ENCODE measurements at regions not wholly inside any gene's neighbourhood (a gene's known extent, or its start where the extent isn't known, plus 50 kb on each side); places are given as distances from the start of the nearest gene placed in this dataset.
A peak's percentile ranks its signal among the peaks of the same experiment; 100 is the strongest.

DNA sequence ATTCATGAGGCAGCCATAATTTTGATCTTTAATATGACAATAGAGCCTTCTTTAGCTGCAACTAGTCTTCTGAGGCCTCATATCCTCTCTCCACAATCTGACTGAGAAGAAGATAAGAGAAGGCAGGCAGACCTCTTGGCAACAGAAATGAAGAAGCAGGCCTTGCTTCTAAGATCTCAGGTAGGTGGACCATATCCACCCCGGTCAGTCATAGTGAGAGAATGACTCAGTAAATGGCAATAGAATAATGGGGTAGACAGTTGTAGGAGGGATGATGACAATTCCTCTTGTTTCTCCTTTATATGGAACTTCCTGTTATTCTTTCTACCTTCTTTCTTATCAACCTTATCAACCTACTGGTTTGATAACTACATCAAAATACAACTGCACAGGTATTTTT lies 246.7 kb upstream of the G2E3 start:
- Mint-ChIP-seq H3K36me3 (ENCODE audit: low read depth) (no peaks in the 10 kb centered on the region), H3K27ac (no peak overlapping the region), H3K9me3 (peaks cover 2% of the 10 kb centered on the region), H3K27me3 (peaks cover 7% of the 10 kb centered on the region), H3K4me1 (ENCODE audit: low read depth) (no peaks in the 10 kb centered on the region), H3K4me3 (no peak overlapping the region)
- intact Hi-C loops (cut with micrococcal nuclease) = no loop called here
- ATAC-seq (no peak), DNase-seq (no peak)
- ChIA-PET POLR2A (no interaction called here), CTCF (no interaction called here)
- TF ChIP-seq, protein P1, sequence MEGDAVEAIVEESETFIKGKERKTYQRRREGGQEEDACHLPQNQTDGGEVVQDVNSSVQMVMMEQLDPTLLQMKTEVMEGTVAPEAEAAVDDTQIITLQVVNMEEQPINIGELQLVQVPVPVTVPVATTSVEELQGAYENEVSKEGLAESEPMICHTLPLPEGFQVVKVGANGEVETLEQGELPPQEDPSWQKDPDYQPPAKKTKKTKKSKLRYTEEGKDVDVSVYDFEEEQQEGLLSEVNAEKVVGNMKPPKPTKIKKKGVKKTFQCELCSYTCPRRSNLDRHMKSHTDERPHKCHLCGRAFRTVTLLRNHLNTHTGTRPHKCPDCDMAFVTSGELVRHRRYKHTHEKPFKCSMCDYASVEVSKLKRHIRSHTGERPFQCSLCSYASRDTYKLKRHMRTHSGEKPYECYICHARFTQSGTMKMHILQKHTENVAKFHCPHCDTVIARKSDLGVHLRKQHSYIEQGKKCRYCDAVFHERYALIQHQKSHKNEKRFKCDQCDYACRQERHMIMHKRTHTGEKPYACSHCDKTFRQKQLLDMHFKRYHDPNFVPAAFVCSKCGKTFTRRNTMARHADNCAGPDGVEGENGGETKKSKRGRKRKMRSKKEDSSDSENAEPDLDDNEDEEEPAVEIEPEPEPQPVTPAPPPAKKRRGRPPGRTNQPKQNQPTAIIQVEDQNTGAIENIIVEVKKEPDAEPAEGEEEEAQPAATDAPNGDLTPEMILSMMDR (IDR thresholded peaks at IDR 0.05) = no peak

DNA sequence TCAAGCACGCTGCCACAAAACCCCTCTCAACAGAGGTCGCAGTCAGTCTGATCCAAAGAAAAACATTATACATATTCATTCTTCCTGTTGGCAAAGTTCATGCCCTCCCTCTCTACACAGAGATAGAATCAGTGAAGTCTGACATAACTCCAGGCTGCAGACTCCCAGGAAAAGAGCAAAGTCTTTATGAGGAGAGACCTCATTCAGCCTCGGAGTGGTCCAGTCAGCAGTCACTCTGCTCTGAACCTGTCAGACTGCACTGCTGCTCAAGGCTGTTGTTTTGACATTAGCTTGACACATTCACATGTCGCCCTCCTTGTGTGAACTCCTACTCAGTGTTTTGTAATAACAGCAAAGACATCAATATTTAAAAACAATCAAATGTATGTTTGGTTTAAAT lies 241.2 kb upstream of the G2E3 start:
- ChIA-PET POLR2A (no interaction called here), CTCF (no interaction called here)
- DNase-seq (no peak), ATAC-seq (no peak)
- TF ChIP-seq, protein P1 (IDR thresholded peaks at IDR 0.05) = no peak
- intact Hi-C loops (cut with micrococcal nuclease) = no loop called here
- Mint-ChIP-seq H3K36me3 (ENCODE audit: low read depth) (no peaks in the 10 kb centered on the region), H3K4me3 (no peak overlapping the region), H3K9me3 (peaks cover 2% of the 10 kb centered on the region), H3K27me3 (peaks cover 1% of the 10 kb centered on the region), H3K4me1 (ENCODE audit: low read depth) (no peaks in the 10 kb centered on the region), H3K27ac (no peak overlapping the region)

DNA sequence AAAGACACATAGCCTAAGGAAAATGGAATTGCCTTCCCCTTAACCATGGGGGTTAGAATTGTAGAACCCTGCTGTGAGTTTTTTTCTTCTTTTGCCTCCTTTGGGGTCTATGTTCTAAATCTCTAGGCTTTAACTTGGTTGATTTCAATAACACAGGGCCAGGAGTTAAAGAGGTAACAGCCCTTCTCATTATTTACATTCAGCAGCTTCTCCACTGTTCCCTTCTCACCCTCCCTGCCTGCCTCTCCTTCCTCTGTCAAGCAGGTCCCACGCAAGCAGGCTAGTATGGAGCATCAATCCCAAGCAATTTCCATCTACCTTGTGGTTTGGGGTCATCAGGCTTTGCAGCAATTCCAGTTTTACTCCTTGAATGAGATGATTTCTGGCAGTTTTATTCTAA lies 236.1 kb upstream of the G2E3 start:
- Mint-ChIP-seq H3K4me1 (ENCODE audit: low read depth) (no peaks in the 10 kb centered on the region), H3K4me3 (no peak overlapping the region), H3K36me3 (ENCODE audit: low read depth) (no peaks in the 10 kb centered on the region), H3K27me3 (peaks cover 1% of the 10 kb centered on the region), H3K27ac (no peak overlapping the region), H3K9me3 (no peaks in the 10 kb centered on the region)
- intact Hi-C loops (cut with micrococcal nuclease) = no loop called here
- ChIA-PET POLR2A (no interaction called here), CTCF (interaction anchor here (2.1 kb wide), 1 partner anchor 8 kb away, joined by 6 read pairs; no protein-coding TSS in a partner anchor)
- TF ChIP-seq, protein P1 (IDR thresholded peaks at IDR 0.05) = no peak
- DNase-seq = no peak
- ATAC-seq = no peak

DNA sequence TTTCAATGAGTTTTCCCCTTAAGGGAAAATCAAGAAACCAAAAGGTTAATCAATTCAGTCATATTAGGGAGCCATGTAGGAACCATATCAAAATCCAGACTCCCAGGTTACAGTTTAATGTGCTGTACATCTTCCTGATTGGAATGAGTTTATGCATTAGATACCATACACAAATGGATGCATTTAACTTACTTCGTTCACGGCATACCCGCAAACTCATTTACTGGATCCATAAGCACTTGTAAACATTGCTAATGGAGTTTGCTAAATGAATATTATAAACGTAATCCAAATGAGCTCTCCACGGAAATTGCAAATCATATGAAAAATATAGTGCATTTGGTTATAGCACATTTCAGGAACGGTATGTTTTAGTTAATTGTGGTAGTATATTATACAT lies 228.9 kb upstream of the G2E3 start:
- H3K4me1 Mint-ChIP-seq (ENCODE audit: low read depth) = no peaks in the 10 kb centered on the region
- intact Hi-C loops (cut with micrococcal nuclease) = no loop called here
- no peaks in the 10 kb centered on the region for H3K36me3 Mint-ChIP-seq (ENCODE audit: low read depth)
- DNase-seq = no peak
- ChIA-PET POLR2A (no interaction called here), CTCF (interaction anchor here (1.7 to 2.1 kb wide), 2 partner anchors 46 to 59 kb away, joined by 4 to 7 read pairs; no protein-coding TSS in a partner anchor)
- H3K4me3 Mint-ChIP-seq = no peak overlapping the region
- TF ChIP-seq, protein P1 (IDR thresholded peaks at IDR 0.05) = no peak
- no peak overlapping the region for H3K27ac Mint-ChIP-seq
- peaks cover 5% of the 10 kb centered on the region for H3K27me3 Mint-ChIP-seq
- peaks cover 2% of the 10 kb centered on the region for H3K9me3 Mint-ChIP-seq
- no peak for ATAC-seq

DNA sequence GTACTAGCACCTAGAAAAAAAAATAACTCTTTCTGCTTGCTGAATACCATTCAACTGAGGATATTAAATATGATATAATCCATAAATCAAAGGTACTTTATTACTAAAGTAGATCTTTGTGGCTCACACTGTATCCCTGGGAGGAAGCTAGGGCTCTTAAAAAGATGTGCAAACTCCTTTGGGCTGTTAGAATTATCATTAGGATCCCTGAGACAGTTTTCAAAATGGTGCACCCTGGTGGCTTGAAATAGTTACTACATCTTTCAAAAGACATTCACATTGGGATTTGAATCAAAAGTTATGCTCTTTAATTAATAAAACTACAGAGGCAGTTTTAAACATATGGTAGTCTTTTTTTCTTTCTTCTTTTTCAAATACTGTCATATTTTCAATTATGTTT lies 228.5 kb upstream of the G2E3 start:
- Mint-ChIP-seq H3K27ac (no peak overlapping the region), H3K4me3 (no peak overlapping the region), H3K36me3 (ENCODE audit: low read depth) (no peaks in the 10 kb centered on the region), H3K27me3 (peaks cover 5% of the 10 kb centered on the region), H3K9me3 (peaks cover 2% of the 10 kb centered on the region), H3K4me1 (ENCODE audit: low read depth) (no peaks in the 10 kb centered on the region)
- DNase-seq (no peak), ATAC-seq (no peak)
- POLR2A ChIA-PET = no interaction called here
- CTCF ChIA-PET = no interaction called here
- TF ChIP-seq, protein P1 (IDR thresholded peaks at IDR 0.05) = peak; percentile 58
- intact Hi-C loops (cut with micrococcal nuclease) = no loop called here

Measured in activated CD8-positive, alpha-beta T cell treated with anti-CD3 and anti-CD28 coated beads for 36 hours (primary cell).